Ovary (tissue), 3 donors: ENCODE measurements at regions not wholly inside any gene's neighbourhood (a gene's known extent, or its start where the extent isn't known, plus 50 kb on each side); places are given as distances from the start of the nearest gene placed in this dataset.
"Not testable (repeated sequence)": the region's sequence is repeated elsewhere in the genome, so short reads cannot be mapped to it uniquely, and the experiment has no call there.

ENCODE experiments used
- EP300 ChIP-seq: sonication (generic); formaldehyde crosslinking; IDR thresholded peaks from one replicate; pipeline ENCODE4 v1.6.1; 2017; ENCODE audit warnings: antibody characterized with exemption
- POLR2A ChIP-seq: fragments of 450-650 bp; IDR thresholded peaks from one replicate; pipeline ENCODE4 v1.6.1; 2017; ENCODE audit warnings: antibody characterized with exemption, mild to moderate bottlenecking, moderate library complexity
- TF ChIP-seq, protein P1 (sequence below), 3 donors: fragments of 450-650 bp in 2 of 3; fragments of 200-600 bp in 1 of 3; IDR thresholded peaks; one replicate each; pipeline versions ENCODE4 v1.5.1 to v1.8.0; 2016 to 2022; ENCODE audit warnings: antibody characterized with exemption in 3 of 3, mild to moderate bottlenecking in 1 of 3
- donor health status: DM: no; HTN: no; CAD: no.

DNA sequence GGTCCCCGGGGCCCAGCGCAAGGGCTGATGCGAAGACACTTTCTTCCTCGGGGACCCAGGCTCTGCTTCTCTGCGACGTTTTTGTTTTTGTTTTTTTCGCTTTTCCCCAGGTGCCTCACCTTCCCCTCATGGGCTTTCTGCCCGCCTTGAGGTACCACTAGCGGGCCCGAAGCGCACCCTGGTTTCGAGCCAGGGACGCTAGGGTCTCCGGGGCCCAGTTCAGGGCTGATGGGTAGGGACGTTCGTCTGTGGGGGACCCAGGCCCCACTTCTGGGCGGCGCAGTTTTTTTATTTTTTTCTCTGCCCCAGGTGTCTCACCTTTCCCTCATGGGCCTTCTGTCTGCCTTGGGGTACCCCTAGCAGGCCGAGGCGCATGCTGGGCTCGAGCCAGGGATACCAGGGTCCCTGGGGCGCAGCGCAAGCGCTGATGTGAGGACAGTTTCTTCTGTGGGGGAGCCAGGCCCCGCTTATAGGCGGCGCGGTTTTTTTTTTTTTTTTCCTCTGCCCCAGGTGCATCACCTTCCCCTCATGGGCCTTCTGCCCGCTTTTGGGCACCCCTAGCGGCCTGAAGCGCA is 530.0 kb downstream of the FOXD4L4 start:
- TF ChIP-seq, protein P1, sequence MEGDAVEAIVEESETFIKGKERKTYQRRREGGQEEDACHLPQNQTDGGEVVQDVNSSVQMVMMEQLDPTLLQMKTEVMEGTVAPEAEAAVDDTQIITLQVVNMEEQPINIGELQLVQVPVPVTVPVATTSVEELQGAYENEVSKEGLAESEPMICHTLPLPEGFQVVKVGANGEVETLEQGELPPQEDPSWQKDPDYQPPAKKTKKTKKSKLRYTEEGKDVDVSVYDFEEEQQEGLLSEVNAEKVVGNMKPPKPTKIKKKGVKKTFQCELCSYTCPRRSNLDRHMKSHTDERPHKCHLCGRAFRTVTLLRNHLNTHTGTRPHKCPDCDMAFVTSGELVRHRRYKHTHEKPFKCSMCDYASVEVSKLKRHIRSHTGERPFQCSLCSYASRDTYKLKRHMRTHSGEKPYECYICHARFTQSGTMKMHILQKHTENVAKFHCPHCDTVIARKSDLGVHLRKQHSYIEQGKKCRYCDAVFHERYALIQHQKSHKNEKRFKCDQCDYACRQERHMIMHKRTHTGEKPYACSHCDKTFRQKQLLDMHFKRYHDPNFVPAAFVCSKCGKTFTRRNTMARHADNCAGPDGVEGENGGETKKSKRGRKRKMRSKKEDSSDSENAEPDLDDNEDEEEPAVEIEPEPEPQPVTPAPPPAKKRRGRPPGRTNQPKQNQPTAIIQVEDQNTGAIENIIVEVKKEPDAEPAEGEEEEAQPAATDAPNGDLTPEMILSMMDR (IDR thresholded peaks at IDR 0.05): not testable (repeated sequence)
- TF ChIP-seq POLR2A, EP300: not testable (repeated sequence)
